ENCODE measurements at regions not wholly inside any gene's neighbourhood (a gene's known extent, or its start where the extent isn't known, plus 50 kb on each side); places are given as distances from the start of the nearest gene placed in this dataset.
"Not testable (repeated sequence)": the region's sequence is repeated elsewhere in the genome, so short reads cannot be mapped to it uniquely, and the experiment has no call there.

DNA sequence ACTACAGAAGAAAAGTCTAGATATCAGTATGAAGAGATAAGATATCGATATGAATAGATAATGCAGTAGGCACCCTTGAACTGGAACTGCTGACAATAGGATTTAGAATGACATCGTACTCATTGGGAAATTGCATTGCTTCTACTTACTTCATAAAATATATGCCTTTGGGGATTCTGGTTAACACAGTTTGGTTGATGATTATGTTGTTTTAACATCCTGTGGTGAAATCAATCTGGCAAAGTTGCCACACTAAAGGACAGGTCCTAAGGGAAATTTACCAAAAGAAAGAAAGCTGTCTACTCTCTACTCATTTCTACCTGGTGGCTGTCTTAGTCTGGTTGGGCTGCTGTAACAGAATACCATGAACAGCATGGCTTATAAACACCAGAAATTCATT is 417.4 kb upstream of the DPH6 start:
- no peak overlapping the region for H3K27ac ChIP-seq
- DNase-seq: no peak
- H3K27me3 ChIP-seq (ENCODE audit: insufficient read depth, low read depth, severe bottlenecking): no peaks in the 10 kb centered on the region
- TF ChIP-seq, protein P1, sequence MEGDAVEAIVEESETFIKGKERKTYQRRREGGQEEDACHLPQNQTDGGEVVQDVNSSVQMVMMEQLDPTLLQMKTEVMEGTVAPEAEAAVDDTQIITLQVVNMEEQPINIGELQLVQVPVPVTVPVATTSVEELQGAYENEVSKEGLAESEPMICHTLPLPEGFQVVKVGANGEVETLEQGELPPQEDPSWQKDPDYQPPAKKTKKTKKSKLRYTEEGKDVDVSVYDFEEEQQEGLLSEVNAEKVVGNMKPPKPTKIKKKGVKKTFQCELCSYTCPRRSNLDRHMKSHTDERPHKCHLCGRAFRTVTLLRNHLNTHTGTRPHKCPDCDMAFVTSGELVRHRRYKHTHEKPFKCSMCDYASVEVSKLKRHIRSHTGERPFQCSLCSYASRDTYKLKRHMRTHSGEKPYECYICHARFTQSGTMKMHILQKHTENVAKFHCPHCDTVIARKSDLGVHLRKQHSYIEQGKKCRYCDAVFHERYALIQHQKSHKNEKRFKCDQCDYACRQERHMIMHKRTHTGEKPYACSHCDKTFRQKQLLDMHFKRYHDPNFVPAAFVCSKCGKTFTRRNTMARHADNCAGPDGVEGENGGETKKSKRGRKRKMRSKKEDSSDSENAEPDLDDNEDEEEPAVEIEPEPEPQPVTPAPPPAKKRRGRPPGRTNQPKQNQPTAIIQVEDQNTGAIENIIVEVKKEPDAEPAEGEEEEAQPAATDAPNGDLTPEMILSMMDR (IDR thresholded peaks at IDR 0.05; ENCODE audit: low read depth, low read length): no peak
- H3K36me3 ChIP-seq: no peaks in the 10 kb centered on the region
- H3K9me3 ChIP-seq (ENCODE audit: severe bottlenecking): no peaks in the 10 kb centered on the region
- no peak overlapping the region for H3K4me3 ChIP-seq (ENCODE audit: low read depth, low read length)

DNA sequence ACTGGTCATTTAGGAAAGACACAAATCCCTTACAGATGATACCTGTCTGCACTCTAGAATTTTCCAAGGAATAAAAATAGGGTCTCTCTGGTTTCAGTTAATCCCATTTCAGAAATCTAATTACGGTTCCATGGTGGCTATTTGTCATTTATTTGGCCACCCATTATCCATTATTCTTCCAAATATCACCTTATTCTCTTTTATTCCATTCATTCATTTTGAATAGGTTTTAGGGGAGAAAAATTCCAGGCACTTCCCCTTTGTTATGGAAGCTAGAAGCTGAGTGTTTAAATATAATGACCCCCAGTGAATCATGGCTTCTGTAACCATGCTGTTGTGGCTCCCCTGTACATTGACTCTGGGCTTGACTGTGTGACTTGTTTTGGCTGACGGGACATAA is 420.8 kb upstream of the DPH6 start:
- no peak overlapping the region for H3K4me3 ChIP-seq (ENCODE audit: low read depth, low read length)
- TF ChIP-seq, protein P1 (IDR thresholded peaks at IDR 0.05; ENCODE audit: low read depth, low read length): no peak
- H3K27ac ChIP-seq: no peak overlapping the region
- no peaks in the 10 kb centered on the region for H3K9me3 ChIP-seq (ENCODE audit: severe bottlenecking)
- no peaks in the 10 kb centered on the region for H3K27me3 ChIP-seq (ENCODE audit: insufficient read depth, low read depth, severe bottlenecking)
- DNase-seq: no peak
- no peaks in the 10 kb centered on the region for H3K36me3 ChIP-seq

DNA sequence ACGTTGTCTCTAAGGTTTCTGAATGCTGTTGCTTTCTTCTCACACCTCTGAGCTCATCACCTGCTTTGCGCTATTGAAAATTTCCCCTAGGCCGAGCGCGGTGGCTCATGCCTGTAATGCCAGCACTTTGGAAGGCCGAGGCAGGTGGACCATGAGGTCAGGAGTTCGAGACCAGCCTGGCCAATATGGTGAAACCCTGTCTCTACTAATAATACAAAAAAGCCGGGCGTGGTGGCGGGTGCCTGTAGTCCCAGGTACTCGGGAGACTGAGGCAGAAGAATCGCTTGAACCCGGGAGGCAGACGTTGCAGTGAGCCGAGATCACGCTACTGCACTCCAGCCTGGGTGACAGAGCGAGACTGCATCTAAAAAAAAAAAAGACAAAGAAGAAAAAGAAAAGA is 422.0 kb upstream of the DPH6 start:
- DNase-seq; H3K36me3 ChIP-seq; H3K27ac ChIP-seq; H3K27me3 ChIP-seq (ENCODE audit: insufficient read depth, low read depth, severe bottlenecking); H3K9me3 ChIP-seq (ENCODE audit: severe bottlenecking); H3K4me3 ChIP-seq (ENCODE audit: low read depth, low read length): not testable (repeated sequence)

GRCh38 chr15:35973029-35973428 is 427.1 kb upstream of the DPH6 start:
- Histone ChIP-seq H3K27me3 (ENCODE audit: insufficient read depth, low read depth, severe bottlenecking) (no peaks in the 10 kb centered on the region), H3K9me3 (ENCODE audit: severe bottlenecking) (no peaks in the 10 kb centered on the region), H3K36me3 (no peaks in the 10 kb centered on the region), H3K4me3 (ENCODE audit: low read depth, low read length) (no peak overlapping the region), H3K27ac (no peak overlapping the region)
- no peak for DNase-seq
- TF ChIP-seq, protein P1 (IDR thresholded peaks at IDR 0.05; ENCODE audit: low read depth, low read length): no peak

DNA sequence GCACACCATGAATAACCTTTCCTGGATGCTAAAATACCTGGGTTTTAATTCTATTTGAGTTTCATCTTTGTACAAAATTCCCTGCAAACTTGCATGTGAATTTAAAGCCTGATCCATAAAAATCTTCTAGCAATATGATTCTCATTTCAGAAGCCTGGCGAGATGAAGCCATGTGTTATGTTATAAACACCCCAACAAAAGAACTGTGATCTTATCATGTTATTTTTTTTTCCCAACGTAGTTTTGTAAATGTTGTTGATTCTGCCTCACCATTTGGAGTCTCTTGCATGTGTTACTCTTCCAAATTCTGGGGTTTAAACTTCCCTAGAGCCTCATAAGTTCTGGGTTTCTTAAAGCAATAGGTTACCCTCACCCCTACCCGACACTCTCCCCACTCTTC is 428.1 kb upstream of the DPH6 start:
- H3K4me3 ChIP-seq (ENCODE audit: low read depth, low read length): no peak overlapping the region
- TF ChIP-seq, protein P1 (IDR thresholded peaks at IDR 0.05; ENCODE audit: low read depth, low read length): no peak
- no peaks in the 10 kb centered on the region for H3K9me3 ChIP-seq (ENCODE audit: severe bottlenecking)
- H3K27me3 ChIP-seq (ENCODE audit: insufficient read depth, low read depth, severe bottlenecking): no peaks in the 10 kb centered on the region
- H3K36me3 ChIP-seq: no peaks in the 10 kb centered on the region
- DNase-seq: no peak
- no peak overlapping the region for H3K27ac ChIP-seq

GRCh38 chr15:35975941-35976340 is 430.0 kb upstream of the DPH6 start:
- no peaks in the 10 kb centered on the region for H3K36me3 ChIP-seq
- TF ChIP-seq, protein P1 (IDR thresholded peaks at IDR 0.05; ENCODE audit: low read depth, low read length): no peak
- DNase-seq: no peak
- no peaks in the 10 kb centered on the region for H3K27me3 ChIP-seq (ENCODE audit: insufficient read depth, low read depth, severe bottlenecking)
- no peak overlapping the region for H3K27ac ChIP-seq
- H3K4me3 ChIP-seq (ENCODE audit: low read depth, low read length): no peak overlapping the region
- H3K9me3 ChIP-seq (ENCODE audit: severe bottlenecking): no peaks in the 10 kb centered on the region
